NAMALWA (cell line): ENCODE measurements at regions not wholly inside any gene's neighbourhood (a gene's known extent, or its start where the extent isn't known, plus 50 kb on each side); places are given as distances from the start of the nearest gene placed in this dataset.
"Not testable (repeated sequence)": the region's sequence is repeated elsewhere in the genome, so short reads cannot be mapped to it uniquely, and the experiment has no call there.

Experiments used
- DNase-seq: peaks from one replicate; pipeline ENCODE4 v3.0.0-alpha.2; 2015; ENCODE audit warnings: low spot score

- no peak for DNase-seq
Measured at GRCh38 chr11:134978388-134979088, 566.5 kb upstream of the B3GAT1 start.

DNA sequence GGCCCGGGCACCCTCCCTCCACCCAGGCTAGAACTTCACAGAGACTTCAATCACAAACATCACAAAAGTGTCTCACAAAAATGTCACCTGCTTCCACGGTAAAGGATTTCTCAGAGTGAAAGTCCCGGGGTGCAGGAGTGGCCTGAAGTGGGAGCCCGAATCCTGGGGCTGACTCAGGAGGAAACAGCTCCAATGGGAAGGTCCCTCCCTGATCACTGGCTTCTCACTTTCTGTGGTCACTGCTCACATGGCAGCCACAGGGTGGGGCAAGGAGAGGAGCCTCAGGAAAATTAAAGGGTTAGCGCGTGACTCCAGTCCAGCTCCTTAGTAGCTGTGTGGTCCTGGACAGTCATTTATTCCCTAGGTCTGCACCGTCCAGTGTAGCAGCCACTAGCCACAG lies 564.5 kb upstream of the B3GAT1 start:
- DNase-seq = no peak

GRCh38 chr11:134975866-134976376 lies 563.9 kb upstream of the B3GAT1 start:
- DNase-seq = no peak

DNA sequence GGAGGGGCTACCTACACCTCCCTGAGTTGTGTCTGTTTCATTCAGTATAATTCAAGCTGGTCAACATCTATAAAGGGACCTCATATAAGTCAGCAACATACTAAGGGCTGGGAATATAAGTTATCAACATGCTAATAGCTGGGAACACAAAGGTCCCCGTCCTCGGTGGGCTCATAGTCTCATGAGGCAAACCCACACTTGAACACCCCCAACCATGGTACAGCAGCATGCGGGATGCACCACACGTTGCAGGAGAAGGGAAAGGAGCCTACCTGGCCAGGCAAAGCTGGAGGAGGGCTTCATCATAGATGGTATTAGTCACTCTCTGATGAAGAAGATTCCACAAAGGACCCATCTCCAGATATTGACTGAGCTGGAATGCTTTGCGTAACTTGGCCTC lies 561.8 kb upstream of the B3GAT1 start:
- DNase-seq = no peak

DNA sequence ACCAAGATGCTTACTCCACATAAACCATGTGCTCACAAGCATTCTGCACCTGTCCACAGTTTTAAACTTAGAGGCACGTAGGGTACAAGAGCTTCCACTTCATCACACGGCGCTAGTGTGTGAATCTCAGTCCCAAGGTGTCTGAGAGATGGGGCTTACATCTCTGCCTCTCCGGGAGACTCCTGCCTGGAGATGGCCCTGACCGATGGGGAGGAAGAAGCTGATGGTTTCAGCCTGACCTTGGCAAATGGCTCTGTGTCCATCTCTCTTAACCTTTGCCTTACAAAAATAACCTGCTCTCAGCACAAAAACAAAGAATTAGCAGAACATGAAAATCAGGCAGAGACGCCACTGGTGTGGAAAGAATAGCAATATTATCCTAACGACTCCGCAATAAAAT lies 559.3 kb upstream of the B3GAT1 start:
- no peak for DNase-seq

DNA sequence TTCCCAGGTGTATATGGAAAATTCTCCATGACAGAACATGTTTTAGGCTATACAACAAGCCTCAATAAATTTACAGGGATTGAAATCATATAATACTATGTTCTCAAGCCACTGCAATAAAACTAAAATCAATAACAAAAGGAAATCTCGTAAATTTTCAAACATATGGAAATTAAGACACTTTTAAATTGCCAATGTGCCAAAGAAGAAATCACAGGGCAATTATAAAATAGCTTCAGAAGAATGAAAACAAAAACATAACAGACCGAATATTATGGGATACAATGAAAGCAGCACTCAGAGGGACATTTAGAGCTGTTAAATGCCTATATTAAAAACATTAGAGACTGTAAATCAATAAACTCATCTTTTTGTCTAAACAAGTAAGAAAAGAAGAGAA lies 555.7 kb upstream of the B3GAT1 start:
- no peak for DNase-seq

DNA sequence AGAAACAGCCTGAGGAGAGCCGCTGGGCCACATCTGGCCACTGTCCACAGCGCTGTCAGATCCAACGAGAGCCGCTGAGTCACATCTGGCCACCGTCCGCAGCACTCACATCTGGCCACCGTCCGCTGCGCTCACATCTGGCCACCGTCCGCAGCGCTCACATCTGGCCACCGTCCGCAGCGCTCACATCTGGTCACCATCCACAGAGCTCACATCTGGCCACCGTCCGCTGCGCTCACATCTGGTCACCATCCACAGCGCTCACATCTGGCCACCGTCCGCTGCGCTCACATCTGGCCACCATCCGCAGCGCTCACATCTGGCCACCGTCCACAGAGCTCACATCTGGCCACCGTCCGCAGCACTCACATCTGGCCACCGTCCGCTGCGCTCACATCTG lies 549.3 kb upstream of the B3GAT1 start:
- not testable (repeated sequence) for DNase-seq

- no peak for DNase-seq
Measured at GRCh38 chr11:134958870-134959269, 546.8 kb upstream of the B3GAT1 start.

GRCh38 chr11:134958336-134958640 lies 546.2 kb upstream of the B3GAT1 start:
- DNase-seq = no peak

- no peak for DNase-seq
Measured at GRCh38 chr11:134957540-134958335, 545.7 kb upstream of the B3GAT1 start.

GRCh38 chr11:134956450-134957210 lies 544.6 kb upstream of the B3GAT1 start:
- no peak for DNase-seq

GRCh38 chr11:134955970-134956369 lies 543.9 kb upstream of the B3GAT1 start:
- DNase-seq = not testable (repeated sequence)

DNA sequence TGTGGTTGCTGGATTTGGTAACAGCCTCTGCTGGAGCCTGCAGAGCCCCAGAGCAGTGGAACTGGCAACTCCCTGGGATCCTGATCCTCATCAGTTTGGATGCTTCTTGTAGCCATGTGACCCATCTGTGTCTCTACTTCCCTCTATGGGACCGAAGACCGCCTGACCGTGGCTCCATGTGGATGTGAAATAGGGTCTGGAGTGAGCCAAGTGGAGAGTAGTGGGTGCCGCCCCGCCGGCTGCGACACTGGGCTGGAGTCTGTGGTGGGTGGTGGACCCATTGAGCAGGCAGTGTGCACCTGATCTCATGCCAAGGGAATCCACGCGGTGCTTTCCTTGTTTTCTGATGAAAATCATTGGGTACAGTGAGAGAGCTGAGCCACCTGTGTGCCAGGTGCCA lies 543.2 kb upstream of the B3GAT1 start:
- DNase-seq = no peak

GRCh38 chr11:134954456-134954855 lies 542.4 kb upstream of the B3GAT1 start:
- not testable (repeated sequence) for DNase-seq

DNA sequence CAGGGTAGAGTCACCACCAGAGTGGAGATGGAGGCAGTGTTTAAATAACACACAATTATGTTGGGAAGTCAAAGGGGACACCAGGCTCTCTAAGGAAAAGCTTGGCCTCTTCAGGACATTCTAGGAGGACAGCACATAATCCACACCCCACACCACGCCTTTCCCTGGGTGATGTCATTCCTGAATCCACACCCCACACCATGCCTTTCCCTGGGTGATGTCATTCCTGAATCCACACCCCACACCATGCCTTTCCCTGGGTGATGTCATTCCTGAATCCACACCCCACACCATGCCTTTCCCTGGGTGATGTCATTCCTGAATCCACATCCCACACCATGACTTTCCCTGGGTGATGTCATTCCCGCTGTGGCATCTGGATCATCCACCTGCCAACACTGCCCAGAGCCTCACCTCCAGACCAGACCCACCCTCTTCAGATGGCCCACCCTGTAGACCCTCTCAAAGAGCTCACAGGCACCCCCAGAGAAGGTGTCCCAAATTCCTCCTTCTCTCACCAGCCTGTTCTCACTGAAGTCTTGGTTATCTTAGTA lies 541.5 kb upstream of the B3GAT1 start:
- DNase-seq = not testable (repeated sequence)

DNA sequence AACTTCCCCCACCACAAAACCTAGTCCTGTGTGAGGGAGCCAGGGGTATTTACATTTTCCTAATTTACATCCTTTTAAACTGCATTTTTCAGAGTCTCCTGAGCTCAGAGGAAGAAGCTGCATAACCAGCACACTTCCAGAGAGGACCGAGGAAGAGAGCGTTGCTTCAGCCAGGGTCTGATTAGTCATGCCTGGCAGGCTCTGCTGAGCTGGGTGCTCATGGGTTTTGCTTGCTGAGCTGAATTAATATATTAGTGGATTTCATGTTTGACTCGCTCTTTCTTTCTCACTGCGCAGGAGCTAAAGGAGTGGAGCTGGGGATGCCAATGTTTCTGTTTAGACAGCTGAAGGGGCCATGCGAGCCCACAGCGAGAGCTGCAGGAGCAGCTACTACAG lies 539.3 kb upstream of the B3GAT1 start:
- DNase-seq = no peak

- no peak for DNase-seq
Measured at GRCh38 chr11:134950692-134951304, 538.8 kb upstream of the B3GAT1 start.

DNA sequence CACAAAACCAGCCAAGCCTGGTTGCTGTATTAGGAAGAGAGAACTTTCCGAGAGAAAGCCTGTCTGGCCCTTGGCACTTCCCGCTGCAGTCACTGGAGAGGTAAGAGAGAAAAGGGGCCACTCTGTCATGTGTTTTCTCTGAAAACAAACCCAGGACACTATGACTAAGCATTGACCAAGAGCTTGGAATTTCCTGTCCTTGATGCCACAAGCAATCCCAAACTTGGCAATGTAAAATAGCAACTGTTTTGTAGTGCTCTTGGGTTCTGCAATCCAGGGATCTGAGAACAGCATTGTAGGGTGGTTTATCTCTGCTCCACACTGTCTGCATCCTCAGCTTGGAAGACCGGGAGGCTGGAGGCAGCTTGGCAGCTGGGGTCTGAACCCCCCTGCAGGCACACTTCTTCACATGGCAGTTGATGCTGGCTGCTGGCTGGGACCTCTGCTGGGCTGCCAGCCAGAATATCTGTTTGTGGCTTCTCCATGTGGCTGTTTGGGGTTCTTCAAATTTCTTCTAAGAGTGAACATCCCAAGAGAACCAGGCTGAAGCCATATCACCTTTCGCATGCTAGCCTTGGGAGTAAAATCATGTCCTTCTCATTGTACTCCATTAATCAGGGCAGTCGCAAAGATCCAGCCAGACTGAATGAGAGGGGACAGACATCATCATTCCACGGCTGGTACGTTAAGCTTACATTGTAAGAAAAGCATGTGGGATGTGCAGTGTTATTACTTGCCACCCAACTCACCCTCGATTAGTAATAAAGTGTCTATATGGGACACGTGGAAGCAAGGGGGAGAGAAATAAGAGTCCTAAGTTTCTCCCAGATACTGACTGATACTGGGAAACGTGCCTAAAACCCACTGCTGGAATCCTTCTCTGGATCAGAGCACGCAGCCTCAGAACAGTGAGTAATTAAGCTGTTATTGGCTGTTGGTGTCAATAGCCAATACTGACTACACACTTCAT lies 537.4 kb upstream of the B3GAT1 start:
- no peak for DNase-seq

DNA sequence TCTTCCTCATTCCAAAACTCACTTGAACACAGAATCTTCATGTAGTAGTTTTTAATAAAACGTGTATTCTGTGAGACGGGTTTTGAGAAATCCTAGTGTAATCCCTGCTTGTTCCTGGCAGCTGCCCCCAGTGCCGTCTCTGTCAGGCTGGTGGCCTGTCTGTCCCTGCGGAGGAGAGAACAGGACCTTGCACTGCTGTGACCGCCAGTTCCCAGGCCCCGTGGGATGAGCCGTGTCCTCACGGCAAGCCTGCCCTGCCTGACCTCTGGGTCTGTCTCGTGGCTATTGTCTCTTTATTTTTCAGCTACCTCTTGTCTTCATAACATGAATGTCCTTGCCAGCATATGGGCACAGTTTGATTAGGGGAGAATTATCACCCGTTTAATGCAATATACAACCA lies 535.5 kb upstream of the B3GAT1 start:
- DNase-seq = no peak

- DNase-seq = no peak
Measured at GRCh38 chr11:134945993-134946392, 534.0 kb upstream of the B3GAT1 start.

GRCh38 chr11:134944986-134945385 lies 532.9 kb upstream of the B3GAT1 start:
- DNase-seq = no peak
